Suprapubic skin (tissue), 4 donors: ENCODE measurements at regions not wholly inside any gene's neighbourhood (a gene's known extent, or its start where the extent isn't known, plus 50 kb on each side); places are given as distances from the start of the nearest gene placed in this dataset.

ENCODE experiments used
- CTCF ChIP-seq, 2 donors: fragments of 200-600 bp in 1 of 2; fragments of 450-650 bp in 1 of 2; sonication (generic) in 1 of 2; IDR thresholded peaks; one replicate each; pipeline ENCODE4 v1.5.1; 2016 to 2019; ENCODE audit warnings: antibody characterized with exemption in 2 of 2, mild to moderate bottlenecking in 1 of 2, moderate library complexity in 1 of 2
- EP300 ChIP-seq: sonication (generic); formaldehyde crosslinking; IDR thresholded peaks from one replicate; pipeline ENCODE4 v1.6.1; 2017; ENCODE audit warnings: antibody characterized with exemption
- POLR2A ChIP-seq, 2 donors: fragments of 450-650 bp; IDR thresholded peaks; one replicate each; pipeline ENCODE4 v1.6.1; 2017; ENCODE audit warnings: antibody characterized with exemption in 2 of 2, mild to moderate bottlenecking in 2 of 2, moderate library complexity in 2 of 2
- POLR2AphosphoS5 ChIP-seq, 3 donors: sonication (generic); formaldehyde crosslinking; IDR thresholded peaks; one replicate each; pipeline ENCODE4 v1.6.1; 2017; ENCODE audit warnings: antibody characterized with exemption in 3 of 3

- TF ChIP-seq CTCF (IDR thresholded peaks at IDR 0.05) (no peak), POLR2A (IDR thresholded peaks at IDR 0.05) (no peak), EP300 (no peak), POLR2AphosphoS5 (IDR thresholded peaks at IDR 0.05) (no peak)
Observed at GRCh38 chr6:105691971-105692370, 289.1 kb upstream of the PREP start.
